Stimulated activated CD4-positive, alpha-beta T cell treated with anti-CD3 and anti-CD28 coated beads, Interleukin-1b, Interleukin-23, amount 100 ng/mL, for 48 hours (primary cell): ENCODE measurements at regions not wholly inside any gene's neighbourhood (a gene's known extent, or its start where the extent isn't known, plus 50 kb on each side); places are given as distances from the start of the nearest gene placed in this dataset.
"Not testable (repeated sequence)": the region's sequence is repeated elsewhere in the genome, so short reads cannot be mapped to it uniquely, and the experiment has no call there.

Experiments
- DNase-seq: peaks from one replicate; pipeline ENCODE4 v3.0.0-alpha.2; 2020

- no peak for DNase-seq
Measured at GRCh38 chr4:29710519-29710918, 1009.6 kb upstream of the PCDH7 start.

GRCh38 chr4:29711226-29711625, 1008.9 kb upstream of the PCDH7 start:
- DNase-seq = no peak

- no peak for DNase-seq
Measured at GRCh38 chr4:29717287-29718057, 1002.7 kb upstream of the PCDH7 start.

- no peak for DNase-seq
Measured at GRCh38 chr4:29718136-29718535, 1002.0 kb upstream of the PCDH7 start.

GRCh38 chr4:29722253-29722652, 997.9 kb upstream of the PCDH7 start:
- DNase-seq = no peak

GRCh38 chr4:29726938-29727337, 993.2 kb upstream of the PCDH7 start:
- no peak for DNase-seq

GRCh38 chr4:29734343-29735213, 985.6 kb upstream of the PCDH7 start:
- DNase-seq = no peak

- DNase-seq = no peak
Measured at GRCh38 chr4:29756966-29757365, 963.2 kb upstream of the PCDH7 start.

GRCh38 chr4:29762151-29762550, 958.0 kb upstream of the PCDH7 start:
- DNase-seq = no peak

GRCh38 chr4:29770627-29771026, 949.5 kb upstream of the PCDH7 start:
- DNase-seq = no peak

- not testable (repeated sequence) for DNase-seq
Measured at GRCh38 chr4:29788123-29788522, 932.0 kb upstream of the PCDH7 start.

- no peak for DNase-seq
Measured at GRCh38 chr4:29805245-29805644, 914.9 kb upstream of the PCDH7 start.

- no peak for DNase-seq
Measured at GRCh38 chr4:29805916-29806480, 914.2 kb upstream of the PCDH7 start.

- DNase-seq = no peak
Measured at GRCh38 chr4:29817961-29818360, 902.2 kb upstream of the PCDH7 start.

- DNase-seq = no peak
Measured at GRCh38 chr4:29829067-29829466, 891.1 kb upstream of the PCDH7 start.

GRCh38 chr4:29852537-29852936, 867.6 kb upstream of the PCDH7 start:
- no peak for DNase-seq

- DNase-seq = no peak
Measured at GRCh38 chr4:29853833-29854232, 866.3 kb upstream of the PCDH7 start.

- no peak for DNase-seq
Measured at GRCh38 chr4:29861307-29861706, 858.9 kb upstream of the PCDH7 start.

- DNase-seq = no peak
Measured at GRCh38 chr4:29867412-29867811, 852.8 kb upstream of the PCDH7 start.

GRCh38 chr4:29900336-29900735, 819.8 kb upstream of the PCDH7 start:
- DNase-seq = no peak

GRCh38 chr4:29908276-29908675, 811.9 kb upstream of the PCDH7 start:
- no peak for DNase-seq

GRCh38 chr4:29927895-29928294, 792.3 kb upstream of the PCDH7 start:
- no peak for DNase-seq

GRCh38 chr4:29948451-29948850, 771.7 kb upstream of the PCDH7 start:
- DNase-seq = no peak

- DNase-seq = no peak
Measured at GRCh38 chr4:29948858-29949257, 771.3 kb upstream of the PCDH7 start.
